ENCODE measurements at regions not wholly inside any gene's neighbourhood (a gene's known extent, or its start where the extent isn't known, plus 50 kb on each side); places are given as distances from the start of the nearest gene placed in this dataset.

- TF ChIP-seq CTCF (IDR thresholded peaks at IDR 0.05; ENCODE audit: borderline replicate concordance, control extremely low read depth, extremely low read depth, insufficient read depth, missing control alignments) = no peak
- in situ Hi-C loops (cut with MboI; ENCODE audit: low sequenced_read_pairs, unreplicated experiment) = no loop called here
- DNase-seq (ENCODE audit: low spot score) = no peak
Measured at GRCh38 chr4:24006269-24006668, 116.4 kb upstream of the PPARGC1A start.

- no peak for DNase-seq (ENCODE audit: low spot score)
- in situ Hi-C loops (cut with MboI; ENCODE audit: low sequenced_read_pairs, unreplicated experiment) = no loop called here
Measured at GRCh38 chr4:24003926-24004325, 114.1 kb upstream of the PPARGC1A start.

GRCh38 chr4:24003496-24003895 is 113.6 kb upstream of the PPARGC1A start:
- in situ Hi-C loops (cut with MboI; ENCODE audit: low sequenced_read_pairs, unreplicated experiment) = no loop called here
- DNase-seq (ENCODE audit: low spot score) = no peak
- no peak for TF ChIP-seq CTCF (IDR thresholded peaks at IDR 0.05; ENCODE audit: borderline replicate concordance, control extremely low read depth, extremely low read depth, insufficient read depth, missing control alignments)

More at GRCh38 chr4:24003926-24004325, 114.1 kb upstream of the PPARGC1A start:
- no peak for TF ChIP-seq CTCF (IDR thresholded peaks at IDR 0.05; ENCODE audit: borderline replicate concordance, control extremely low read depth, extremely low read depth, insufficient read depth, missing control alignments)

GRCh38 chr4:24002330-24002966 is 112.6 kb upstream of the PPARGC1A start:
- no peak for TF ChIP-seq CTCF (IDR thresholded peaks at IDR 0.05; ENCODE audit: borderline replicate concordance, control extremely low read depth, extremely low read depth, insufficient read depth, missing control alignments)
- in situ Hi-C loops (cut with MboI; ENCODE audit: low sequenced_read_pairs, unreplicated experiment) = no loop called here
- DNase-seq (ENCODE audit: low spot score) = no peak

- in situ Hi-C loops (cut with MboI; ENCODE audit: low sequenced_read_pairs, unreplicated experiment) = no loop called here
- no peak for TF ChIP-seq CTCF (IDR thresholded peaks at IDR 0.05; ENCODE audit: borderline replicate concordance, control extremely low read depth, extremely low read depth, insufficient read depth, missing control alignments)
- DNase-seq (ENCODE audit: low spot score) = no peak
Measured at GRCh38 chr4:24001486-24002329, 111.9 kb upstream of the PPARGC1A start.

- DNase-seq (ENCODE audit: low spot score) = no peak
- TF ChIP-seq CTCF (IDR thresholded peaks at IDR 0.05; ENCODE audit: borderline replicate concordance, control extremely low read depth, extremely low read depth, insufficient read depth, missing control alignments) = no peak
- in situ Hi-C loops (cut with MboI; ENCODE audit: low sequenced_read_pairs, unreplicated experiment) = no loop called here
Measured at GRCh38 chr4:24000470-24000831, 110.6 kb upstream of the PPARGC1A start.
